ENCODE measurements at regions not wholly inside any gene's neighbourhood (a gene's known extent, or its start where the extent isn't known, plus 50 kb on each side); places are given as distances from the start of the nearest gene placed in this dataset.
"Not testable (repeated sequence)": the region's sequence is repeated elsewhere in the genome, so short reads cannot be mapped to it uniquely, and the experiment has no call there.

- Histone ChIP-seq H3K27me3 (ENCODE audit: insufficient read depth, low read length) (no peaks in the 10 kb centered on the region), H3K36me3 (ENCODE audit: insufficient read depth, low read length) (no peaks in the 10 kb centered on the region), H3K27ac (ENCODE audit: low read depth, low read length, poor library complexity, severe bottlenecking) (no peak overlapping the region), H3K4me3 (ENCODE audit: low read depth, low read length, poor library complexity, severe bottlenecking) (no peak overlapping the region), H4K20me1 (ENCODE audit: insufficient read depth, low read length) (no peaks in the 10 kb centered on the region), H3K4me2 (ENCODE audit: low read length) (no peak overlapping the region), H3K4me1 (ENCODE audit: insufficient read depth, low read length, severe bottlenecking) (no peaks in the 10 kb centered on the region), H3K79me2 (ENCODE audit: insufficient read depth, low read length) (no peaks in the 10 kb centered on the region), H2AFZ (ENCODE audit: low read length) (no peak overlapping the region), H3K9me3 (ENCODE audit: low read length) (no peaks in the 10 kb centered on the region), H3F3A (ENCODE audit: insufficient read depth, low read length) (no peaks in the 10 kb centered on the region), H3K9ac (ENCODE audit: low read length) (no peak overlapping the region), H3K9me2 (ENCODE audit: low read depth, low read length) (no peaks in the 10 kb centered on the region)
- TF ChIP-seq, protein P1, sequence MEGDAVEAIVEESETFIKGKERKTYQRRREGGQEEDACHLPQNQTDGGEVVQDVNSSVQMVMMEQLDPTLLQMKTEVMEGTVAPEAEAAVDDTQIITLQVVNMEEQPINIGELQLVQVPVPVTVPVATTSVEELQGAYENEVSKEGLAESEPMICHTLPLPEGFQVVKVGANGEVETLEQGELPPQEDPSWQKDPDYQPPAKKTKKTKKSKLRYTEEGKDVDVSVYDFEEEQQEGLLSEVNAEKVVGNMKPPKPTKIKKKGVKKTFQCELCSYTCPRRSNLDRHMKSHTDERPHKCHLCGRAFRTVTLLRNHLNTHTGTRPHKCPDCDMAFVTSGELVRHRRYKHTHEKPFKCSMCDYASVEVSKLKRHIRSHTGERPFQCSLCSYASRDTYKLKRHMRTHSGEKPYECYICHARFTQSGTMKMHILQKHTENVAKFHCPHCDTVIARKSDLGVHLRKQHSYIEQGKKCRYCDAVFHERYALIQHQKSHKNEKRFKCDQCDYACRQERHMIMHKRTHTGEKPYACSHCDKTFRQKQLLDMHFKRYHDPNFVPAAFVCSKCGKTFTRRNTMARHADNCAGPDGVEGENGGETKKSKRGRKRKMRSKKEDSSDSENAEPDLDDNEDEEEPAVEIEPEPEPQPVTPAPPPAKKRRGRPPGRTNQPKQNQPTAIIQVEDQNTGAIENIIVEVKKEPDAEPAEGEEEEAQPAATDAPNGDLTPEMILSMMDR (IDR thresholded peaks at IDR 0.05; ENCODE audit: low read length) = no peak
- TF ChIP-seq EZH2 (IDR thresholded peaks at IDR 0.05; ENCODE audit: borderline replicate concordance, low read length) = no peak
These were observed 671.0 kb upstream of the C16orf82 start for GRCh38 chr16:26395700-26396099.

DNA sequence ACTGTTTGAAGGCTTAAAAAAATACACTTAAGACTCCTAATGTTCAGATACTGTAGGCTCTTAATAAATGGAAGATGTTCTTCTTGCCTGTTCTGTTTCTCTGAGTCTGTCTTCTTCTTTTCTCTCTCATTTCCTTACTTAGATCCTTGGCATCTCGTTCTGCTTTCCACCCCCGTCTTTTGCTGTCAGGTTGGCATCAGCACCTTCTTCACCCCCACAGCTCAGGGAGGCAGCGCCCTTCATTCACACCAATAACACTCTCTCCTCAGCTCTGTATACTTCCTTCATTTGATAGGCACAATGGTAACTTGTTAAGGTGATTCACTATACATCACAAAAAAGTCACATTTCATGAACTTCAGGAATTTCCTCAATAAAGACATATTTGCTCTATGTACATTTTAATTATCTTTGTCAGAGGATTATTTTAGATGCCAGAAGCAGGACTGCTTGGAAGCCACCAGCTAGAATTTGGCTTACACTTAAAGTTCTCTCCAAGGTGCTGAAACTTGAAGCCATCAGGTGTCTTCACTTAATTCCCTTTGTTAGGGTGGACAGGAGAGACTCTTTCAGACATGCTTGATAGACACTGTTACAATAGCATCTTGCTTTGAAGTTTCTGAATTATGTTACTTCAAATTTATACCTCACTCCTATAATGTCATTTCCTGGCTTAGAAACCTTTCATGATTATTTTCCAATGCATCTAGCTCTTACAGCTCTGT, 670.1 kb upstream of the C16orf82 start:
- Histone ChIP-seq H3K36me3 (ENCODE audit: insufficient read depth, low read length) (no peaks in the 10 kb centered on the region), H3K79me2 (ENCODE audit: insufficient read depth, low read length) (no peaks in the 10 kb centered on the region), H3K4me1 (ENCODE audit: insufficient read depth, low read length, severe bottlenecking) (no peaks in the 10 kb centered on the region), H3K9me3 (ENCODE audit: low read length) (no peaks in the 10 kb centered on the region), H3K4me2 (ENCODE audit: low read length) (no peak overlapping the region), H2AFZ (ENCODE audit: low read length) (no peak overlapping the region), H3F3A (ENCODE audit: insufficient read depth, low read length) (no peaks in the 10 kb centered on the region), H4K20me1 (ENCODE audit: insufficient read depth, low read length) (no peaks in the 10 kb centered on the region), H3K27me3 (ENCODE audit: insufficient read depth, low read length) (no peaks in the 10 kb centered on the region), H3K4me3 (ENCODE audit: low read depth, low read length, poor library complexity, severe bottlenecking) (no peak overlapping the region), H3K9me2 (ENCODE audit: low read depth, low read length) (no peaks in the 10 kb centered on the region), H3K27ac (ENCODE audit: low read depth, low read length, poor library complexity, severe bottlenecking) (no peak overlapping the region), H3K9ac (ENCODE audit: low read length) (no peak overlapping the region)
- no peak for TF ChIP-seq EZH2 (IDR thresholded peaks at IDR 0.05; ENCODE audit: borderline replicate concordance, low read length)
- TF ChIP-seq, protein P1 (IDR thresholded peaks at IDR 0.05; ENCODE audit: low read length) = no peak

DNA sequence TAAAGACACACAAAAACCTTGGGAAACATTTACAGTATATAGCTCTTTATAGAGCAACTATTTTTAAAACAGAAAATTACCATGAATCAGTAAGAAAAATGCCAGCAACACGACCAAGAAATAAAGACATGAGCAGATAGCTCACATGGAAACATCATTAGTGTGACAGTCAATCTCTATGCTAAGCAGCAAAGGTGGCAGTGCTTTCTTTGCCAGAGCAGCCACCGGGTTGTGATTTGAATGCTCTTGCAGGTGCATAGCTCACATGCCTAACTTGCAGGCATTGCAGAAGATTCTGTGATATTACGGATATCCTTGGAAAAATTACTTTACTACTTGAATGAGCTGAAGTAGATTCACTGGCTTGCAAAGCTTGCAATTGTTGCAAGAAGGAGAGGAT, 652.9 kb upstream of the C16orf82 start:
- H2AFZ ChIP-seq (ENCODE audit: low read length) = no peak overlapping the region
- H3K4me3 ChIP-seq (ENCODE audit: low read depth, low read length, poor library complexity, severe bottlenecking) = no peak overlapping the region
- H3F3A ChIP-seq (ENCODE audit: insufficient read depth, low read length) = no peaks in the 10 kb centered on the region

GRCh38 chr16:26419458-26419857, 647.3 kb upstream of the C16orf82 start:
- H3F3A ChIP-seq (ENCODE audit: insufficient read depth, low read length); H2AFZ ChIP-seq (ENCODE audit: low read length); H3K27me3 ChIP-seq (ENCODE audit: insufficient read depth, low read length); H3K79me2 ChIP-seq (ENCODE audit: insufficient read depth, low read length); H3K9ac ChIP-seq (ENCODE audit: low read length); H3K9me2 ChIP-seq (ENCODE audit: low read depth, low read length); H3K36me3 ChIP-seq (ENCODE audit: insufficient read depth, low read length); H3K4me2 ChIP-seq (ENCODE audit: low read length); H4K20me1 ChIP-seq (ENCODE audit: insufficient read depth, low read length); H3K4me1 ChIP-seq (ENCODE audit: insufficient read depth, low read length, severe bottlenecking); H3K9me3 ChIP-seq (ENCODE audit: low read length); H3K27ac ChIP-seq (ENCODE audit: low read depth, low read length, poor library complexity, severe bottlenecking); H3K4me3 ChIP-seq (ENCODE audit: low read depth, low read length, poor library complexity, severe bottlenecking): not testable (repeated sequence)

More for the DNA sequence above, 652.9 kb upstream of the C16orf82 start:
- Histone ChIP-seq H3K36me3 (ENCODE audit: insufficient read depth, low read length) (no peaks in the 10 kb centered on the region), H3K4me1 (ENCODE audit: insufficient read depth, low read length, severe bottlenecking) (no peaks in the 10 kb centered on the region), H3K27ac (ENCODE audit: low read depth, low read length, poor library complexity, severe bottlenecking) (no peak overlapping the region), H3K9me2 (ENCODE audit: low read depth, low read length) (no peaks in the 10 kb centered on the region), H3K79me2 (ENCODE audit: insufficient read depth, low read length) (no peaks in the 10 kb centered on the region), H3K27me3 (ENCODE audit: insufficient read depth, low read length) (no peaks in the 10 kb centered on the region), H3K9ac (ENCODE audit: low read length) (no peak overlapping the region), H3K9me3 (ENCODE audit: low read length) (no peaks in the 10 kb centered on the region), H3K4me2 (ENCODE audit: low read length) (no peak overlapping the region), H4K20me1 (ENCODE audit: insufficient read depth, low read length) (no peaks in the 10 kb centered on the region)
- TF ChIP-seq EZH2 (IDR thresholded peaks at IDR 0.05; ENCODE audit: borderline replicate concordance, low read length) = no peak
- TF ChIP-seq, protein P1 (IDR thresholded peaks at IDR 0.05; ENCODE audit: low read length) = no peak
